Gastrocnemius medialis (tissue), 4 donors: ENCODE measurements at regions not wholly inside any gene's neighbourhood (a gene's known extent, or its start where the extent isn't known, plus 50 kb on each side); places are given as distances from the start of the nearest gene placed in this dataset.

ENCODE experiments used
- ATAC-seq, 2 donors: fragments of 150-250 bp; one replicate each; pipeline ENCODE4 v1.9.1; 2016
- DNase-seq, 2 donors: peaks; one replicate each; pipeline ENCODE4 v3.0.0-alpha.2; 2019
- H3K27ac ChIP-seq, 4 donors: fragments of 200-600 bp; sonication (generic); 1 replicate in 1 of 4; 2 replicates in 3 of 4; pipeline ENCODE4 v1.5.1; 2016 to 2018; ENCODE audit warnings: mild to moderate bottlenecking in 2 of 4, moderate library complexity in 1 of 4
- H3K27me3 ChIP-seq, 3 donors: fragments of 200-600 bp; sonication (generic) in 2 of 3; 1 replicate in 1 of 3; 2 replicates in 2 of 3; pipeline versions ENCODE4 v1.5.1 to v1.6.0; 2016 to 2019; ENCODE audit warnings: mild to moderate bottlenecking in 1 of 3, moderate library complexity in 1 of 3
- H3K36me3 ChIP-seq, 2 donors: fragments of 200-600 bp; sonication (generic) in 1 of 2; one replicate each; pipeline ENCODE4 v1.5.1; 2017 to 2018
- H3K4me1 ChIP-seq, 2 donors: fragments of 200-600 bp; sonication (generic) in 1 of 2; one replicate each; pipeline ENCODE4 v1.5.1; 2016 to 2017; ENCODE audit warnings: mild to moderate bottlenecking in 2 of 2
- H3K4me3 ChIP-seq, 4 donors: fragments of 200-600 bp; sonication (generic) in 3 of 4; 1 replicate in 1 of 4; 2 replicates in 3 of 4; pipeline ENCODE4 v1.5.1; 2016 to 2019; ENCODE audit warnings: mild to moderate bottlenecking in 2 of 4
- H3K9me3 ChIP-seq, 3 donors: fragments of 200-600 bp; sonication (generic) in 2 of 3; 1 replicate in 1 of 3; 2 replicates in 2 of 3; pipeline ENCODE4 v1.5.1; 2016 to 2019
- POLR2A ChIP-seq, 2 donors: fragments of 450-650 bp; IDR thresholded peaks; one replicate each; pipeline ENCODE4 v1.6.1; 2017; ENCODE audit warnings: antibody characterized with exemption in 2 of 2, mild to moderate bottlenecking in 2 of 2, moderate library complexity in 2 of 2
- in situ Hi-C, 4 donors: fragments of 200-750 bp; cut with MboI; loops; one replicate each; pipeline versions ENCODE4 v1.15.0 to v1.8.0; 2017; ENCODE audit warnings: low sequenced_read_pairs in 4 of 4
- intact Hi-C: fragments of 100-400 bp; cut with DNase I; formaldehyde crosslinking; loops from one replicate; pipeline ENCODE4 v1.15.1; 2023; ENCODE audit warnings: low total_unique reads
- TF ChIP-seq, protein P1 (sequence below), 5 experiments: fragments of 450-650 bp in 3 of 5; fragments of 200-600 bp in 2 of 5; sonication (generic) in 2 of 5; IDR thresholded peaks in 4 of 5; conservative IDR thresholded peaks in 1 of 5; 1 replicate in 4 of 5; 2 replicates in 1 of 5; pipeline ENCODE4 v1.5.1; 2016 to 2019; ENCODE audit warnings: antibody characterized with exemption in 5 of 5, mild to moderate bottlenecking in 3 of 5, moderate library complexity in 3 of 5

DNA sequence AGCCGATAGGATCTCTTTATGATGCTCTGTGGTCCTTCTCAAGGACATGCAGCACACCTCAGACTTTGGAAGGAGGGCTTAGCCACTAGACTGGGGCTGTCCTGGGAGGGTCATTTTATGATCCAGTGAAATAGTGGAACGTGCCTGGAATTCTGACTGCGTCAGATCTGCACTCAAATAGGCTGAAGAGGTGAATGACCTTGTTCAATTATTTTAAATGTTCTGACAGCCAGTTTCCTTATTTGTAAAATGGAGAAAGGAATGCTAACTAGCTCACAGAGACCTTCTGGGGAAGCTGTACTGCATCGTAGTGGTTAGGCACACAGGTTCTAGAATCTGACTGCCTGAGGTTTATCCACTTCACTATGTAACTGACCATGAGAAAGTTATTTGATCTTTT is 587.5 kb downstream of the MAFB start:
- intact Hi-C loops (no loop called here), in situ Hi-C loops (no loop called here)
- no peak for ATAC-seq
- no peak overlapping the region for H3K4me3 ChIP-seq
- H3K9me3 ChIP-seq, result no peaks in the 10 kb centered on the region
- no peak for DNase-seq
- H3K36me3 ChIP-seq, result no peaks in the 10 kb centered on the region
- no peak overlapping the region for H3K27ac ChIP-seq
- no peaks in the 10 kb centered on the region for H3K27me3 ChIP-seq
- H3K4me1 ChIP-seq, result no peaks in the 10 kb centered on the region
- no peak for TF ChIP-seq POLR2A (IDR thresholded peaks at IDR 0.05)
- TF ChIP-seq, protein P1, sequence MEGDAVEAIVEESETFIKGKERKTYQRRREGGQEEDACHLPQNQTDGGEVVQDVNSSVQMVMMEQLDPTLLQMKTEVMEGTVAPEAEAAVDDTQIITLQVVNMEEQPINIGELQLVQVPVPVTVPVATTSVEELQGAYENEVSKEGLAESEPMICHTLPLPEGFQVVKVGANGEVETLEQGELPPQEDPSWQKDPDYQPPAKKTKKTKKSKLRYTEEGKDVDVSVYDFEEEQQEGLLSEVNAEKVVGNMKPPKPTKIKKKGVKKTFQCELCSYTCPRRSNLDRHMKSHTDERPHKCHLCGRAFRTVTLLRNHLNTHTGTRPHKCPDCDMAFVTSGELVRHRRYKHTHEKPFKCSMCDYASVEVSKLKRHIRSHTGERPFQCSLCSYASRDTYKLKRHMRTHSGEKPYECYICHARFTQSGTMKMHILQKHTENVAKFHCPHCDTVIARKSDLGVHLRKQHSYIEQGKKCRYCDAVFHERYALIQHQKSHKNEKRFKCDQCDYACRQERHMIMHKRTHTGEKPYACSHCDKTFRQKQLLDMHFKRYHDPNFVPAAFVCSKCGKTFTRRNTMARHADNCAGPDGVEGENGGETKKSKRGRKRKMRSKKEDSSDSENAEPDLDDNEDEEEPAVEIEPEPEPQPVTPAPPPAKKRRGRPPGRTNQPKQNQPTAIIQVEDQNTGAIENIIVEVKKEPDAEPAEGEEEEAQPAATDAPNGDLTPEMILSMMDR (IDR thresholded peaks at IDR 0.05 in 4 of 5, conservative IDR thresholded peaks at IDR 0.05 in 1 of 5), result no peak

DNA sequence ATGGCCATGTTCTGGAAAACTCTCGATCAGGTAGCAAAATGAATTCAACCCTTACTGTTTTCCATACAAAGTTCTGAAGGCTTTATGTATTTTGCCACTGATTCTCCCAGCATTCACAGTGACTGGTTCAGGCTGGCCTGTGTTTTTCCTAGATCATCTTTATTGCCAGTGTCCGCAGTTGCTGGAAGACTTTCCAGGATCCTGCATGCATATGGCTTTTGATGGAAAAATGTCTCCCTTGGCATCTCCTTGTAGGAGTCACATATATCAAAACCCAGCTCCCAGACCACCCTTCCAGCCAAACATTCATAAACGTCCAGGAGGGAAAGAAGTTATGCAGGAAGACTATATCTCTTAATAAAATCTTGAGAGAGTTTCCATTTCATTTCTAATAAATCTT is 588.8 kb downstream of the MAFB start:
- intact Hi-C loops (no loop called here), in situ Hi-C loops (no loop called here)
- H3K27ac ChIP-seq, result no peak overlapping the region
- H3K9me3 ChIP-seq, result no peaks in the 10 kb centered on the region
- DNase-seq (no peak), ATAC-seq (no peak)
- H3K27me3 ChIP-seq, result no peaks in the 10 kb centered on the region
- no peaks in the 10 kb centered on the region for H3K4me1 ChIP-seq
- H3K36me3 ChIP-seq, result no peaks in the 10 kb centered on the region
- TF ChIP-seq POLR2A (IDR thresholded peaks at IDR 0.05), result no peak
- TF ChIP-seq, protein P1 (IDR thresholded peaks at IDR 0.05 in 4 of 5, conservative IDR thresholded peaks at IDR 0.05 in 1 of 5), result no peak
- H3K4me3 ChIP-seq, result no peak overlapping the region

DNA sequence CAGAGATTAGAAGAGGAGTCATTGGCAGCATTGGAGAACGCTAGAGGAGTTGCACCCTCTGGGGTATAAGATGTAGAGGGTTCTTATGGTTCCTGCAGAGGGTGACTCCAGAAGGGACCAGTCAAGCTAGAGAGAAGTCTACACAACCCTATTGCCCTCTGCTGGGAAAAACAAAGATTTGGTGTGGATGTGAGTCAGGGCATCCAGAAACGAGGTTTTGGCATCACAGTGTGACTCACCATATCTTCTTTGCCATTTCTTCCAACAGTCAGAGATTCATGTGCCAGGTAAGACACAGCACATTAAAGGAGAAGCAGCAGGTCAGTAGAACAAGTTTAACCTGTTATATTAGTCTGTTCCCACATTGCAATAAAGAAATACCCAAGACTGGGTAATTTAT is 598.8 kb downstream of the MAFB start:
- H3K9me3 ChIP-seq, result no peaks in the 10 kb centered on the region
- DNase-seq, result no peak
- H3K4me3 ChIP-seq, result no peak overlapping the region

DNA sequence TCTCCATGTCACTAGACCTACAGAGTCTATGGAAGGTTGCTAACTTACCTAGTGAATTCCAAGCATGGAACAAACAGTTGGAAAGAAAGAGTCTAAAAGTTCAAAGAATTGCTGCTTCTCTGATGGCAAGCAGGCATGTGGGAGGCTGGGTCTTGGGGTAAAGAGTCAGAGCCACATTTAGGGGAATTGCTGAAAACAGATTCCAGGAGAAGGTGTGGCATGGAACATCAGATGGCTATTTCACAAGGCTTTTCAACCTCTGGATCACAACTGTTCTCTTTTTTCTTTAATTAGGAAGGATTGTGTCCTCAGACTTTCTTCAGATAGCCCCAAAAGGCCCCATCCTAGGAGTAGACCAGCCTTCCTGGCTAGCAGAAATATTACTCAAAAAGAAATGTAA is 601.5 kb downstream of the MAFB start:
- intact Hi-C loops (no loop called here), in situ Hi-C loops (loop anchor here in 1 of 4 donors (10.0 kb wide), 1 partner anchor 63 kb away; no protein-coding TSS in a partner anchor)
- no peaks in the 10 kb centered on the region for H3K4me1 ChIP-seq
- no peak overlapping the region for H3K27ac ChIP-seq
- H3K9me3 ChIP-seq, result no peaks in the 10 kb centered on the region
- H3K36me3 ChIP-seq, result no peaks in the 10 kb centered on the region
- no peaks in the 10 kb centered on the region for H3K27me3 ChIP-seq
- H3K4me3 ChIP-seq, result no peak overlapping the region
- TF ChIP-seq, protein P1 (IDR thresholded peaks at IDR 0.05 in 4 of 5, conservative IDR thresholded peaks at IDR 0.05 in 1 of 5), result no peak
- TF ChIP-seq POLR2A (IDR thresholded peaks at IDR 0.05), result no peak
- DNase-seq, result no peak
- no peak for ATAC-seq

More for the DNA sequence above, 598.8 kb downstream of the MAFB start:
- H3K27me3 ChIP-seq, result no peaks in the 10 kb centered on the region
- intact Hi-C loops, result no loop called here
- in situ Hi-C loops, result no loop called here
- TF ChIP-seq, protein P1 (IDR thresholded peaks at IDR 0.05 in 4 of 5, conservative IDR thresholded peaks at IDR 0.05 in 1 of 5), result no peak
- no peak for TF ChIP-seq POLR2A (IDR thresholded peaks at IDR 0.05)
- H3K4me1 ChIP-seq, result no peaks in the 10 kb centered on the region
- no peak overlapping the region for H3K27ac ChIP-seq
- H3K36me3 ChIP-seq, result no peaks in the 10 kb centered on the region
- no peak for ATAC-seq

DNA sequence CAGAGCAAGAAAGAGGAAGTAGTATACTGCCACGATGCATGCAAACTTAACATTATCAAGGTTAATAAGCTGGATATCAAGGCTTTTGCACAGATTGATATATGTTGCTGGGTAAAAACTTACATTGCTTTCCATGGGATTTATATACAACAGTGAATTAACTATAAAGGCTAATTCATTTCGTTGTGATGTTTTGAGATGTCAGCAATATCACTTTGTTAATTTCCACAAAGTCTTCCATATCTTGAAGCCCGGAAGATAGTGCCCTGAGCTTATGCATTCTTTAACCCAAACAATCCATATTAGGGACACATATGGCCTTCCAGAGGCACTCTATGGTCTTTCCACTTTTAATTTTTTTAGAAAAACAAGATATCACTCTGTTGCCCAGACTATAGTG is 603.5 kb downstream of the MAFB start:
- Histone ChIP-seq H3K36me3 (no peaks in the 10 kb centered on the region), H3K4me3 (no peak overlapping the region), H3K27me3 (no peaks in the 10 kb centered on the region), H3K27ac (no peak overlapping the region), H3K4me1 (no peaks in the 10 kb centered on the region), H3K9me3 (no peaks in the 10 kb centered on the region)
- no peak for DNase-seq
- intact Hi-C loops, result no loop called here
- in situ Hi-C loops, result loop anchor here in 1 of 4 donors (10.0 kb wide), 1 partner anchor 61 kb away; no protein-coding TSS in a partner anchor
- TF ChIP-seq POLR2A (IDR thresholded peaks at IDR 0.05), result no peak
- TF ChIP-seq, protein P1 (IDR thresholded peaks at IDR 0.05 in 4 of 5, conservative IDR thresholded peaks at IDR 0.05 in 1 of 5), result no peak
- ATAC-seq, result no peak
